Ishikawa (cell line): ENCODE measurements at regions not wholly inside any gene's neighbourhood (a gene's known extent, or its start where the extent isn't known, plus 50 kb on each side); places are given as distances from the start of the nearest gene placed in this dataset.

Experiments
- CEBPB ChIP-seq: IDR thresholded peaks from 2 replicates; pipeline ENCODE4 v1.6.1; 2012
- CREB1 ChIP-seq: IDR thresholded peaks from 2 replicates; pipeline ENCODE4 v1.6.1; 2012; ENCODE audit warnings: low read depth
- EGR1 ChIP-seq: IDR thresholded peaks from 2 replicates; pipeline ENCODE4 v1.6.1; 2012
- EP300 ChIP-seq: IDR thresholded peaks from 2 replicates; pipeline ENCODE4 v1.6.1; 2012; ENCODE audit warnings: borderline replicate concordance
- FOXM1 ChIP-seq: IDR thresholded peaks from 2 replicates; pipeline ENCODE4 v1.6.1; 2012; ENCODE audit warnings: low read depth, borderline replicate concordance
- MAX ChIP-seq: IDR thresholded peaks from 2 replicates; pipeline ENCODE4 v1.6.1; 2012
- NFIC ChIP-seq: IDR thresholded peaks from 2 replicates; pipeline ENCODE4 v1.6.1; 2012
- RAD21 ChIP-seq: IDR thresholded peaks from 2 replicates; pipeline ENCODE4 v1.6.1; 2012; ENCODE audit warnings: low read depth
- TAF1 ChIP-seq: IDR thresholded peaks from 2 replicates; pipeline ENCODE4 v1.6.1; 2012; ENCODE audit warnings: low read depth, mild to moderate bottlenecking
- TCF12 ChIP-seq: IDR thresholded peaks from 2 replicates; pipeline ENCODE4 v1.6.1; 2012; ENCODE audit warnings: low read depth
- TEAD4 ChIP-seq: IDR thresholded peaks from 2 replicates; pipeline ENCODE4 v1.6.1; 2012
- USF1 ChIP-seq: IDR thresholded peaks from 2 replicates; pipeline ENCODE4 v1.6.1; 2012
- YY1 ChIP-seq: IDR thresholded peaks from 2 replicates; pipeline ENCODE4 v1.6.1; 2012; ENCODE audit warnings: low read depth
- ZBTB7A ChIP-seq: IDR thresholded peaks from 2 replicates; pipeline ENCODE4 v1.6.1; 2012; ENCODE audit warnings: low read depth
- TF ChIP-seq, protein P1 (sequence below): IDR thresholded peaks from 2 replicates; pipeline ENCODE4 v1.6.1; 2012; ENCODE audit warnings: low read depth, mild to moderate bottlenecking

GRCh38 chr10:59027975-59028655, 148.3 kb upstream of the PHYHIPL start:
- no peak for TF ChIP-seq EGR1
- TF ChIP-seq CREB1, result no peak

DNA sequence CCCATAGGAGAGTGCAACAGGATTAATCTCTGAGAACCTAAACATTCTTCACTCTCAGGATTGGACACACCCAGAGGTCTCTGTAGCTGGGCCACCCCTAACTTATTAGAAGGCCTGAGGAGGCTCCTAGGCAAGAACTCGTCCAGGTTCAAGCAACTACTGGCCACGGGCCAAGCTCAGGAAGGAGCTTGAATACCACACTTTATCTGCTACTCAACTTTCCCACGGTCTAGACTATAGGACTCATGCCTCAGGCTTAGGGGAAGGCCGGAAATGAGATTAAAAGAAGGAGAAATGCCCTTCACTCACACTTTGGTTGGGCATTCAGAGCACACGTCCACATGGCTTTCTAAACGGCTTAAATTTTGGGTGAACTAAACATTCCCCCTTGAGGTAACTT, 142.8 kb upstream of the PHYHIPL start:
- no peak for TF ChIP-seq TAF1
- TF ChIP-seq ZBTB7A, result no peak
- no peak for TF ChIP-seq FOXM1
- TF ChIP-seq CEBPB, result no peak
- TF ChIP-seq RAD21, result no peak

- TF ChIP-seq YY1, result no peak
Measured at GRCh38 chr10:59036311-59037017, 140.0 kb upstream of the PHYHIPL start.

DNA sequence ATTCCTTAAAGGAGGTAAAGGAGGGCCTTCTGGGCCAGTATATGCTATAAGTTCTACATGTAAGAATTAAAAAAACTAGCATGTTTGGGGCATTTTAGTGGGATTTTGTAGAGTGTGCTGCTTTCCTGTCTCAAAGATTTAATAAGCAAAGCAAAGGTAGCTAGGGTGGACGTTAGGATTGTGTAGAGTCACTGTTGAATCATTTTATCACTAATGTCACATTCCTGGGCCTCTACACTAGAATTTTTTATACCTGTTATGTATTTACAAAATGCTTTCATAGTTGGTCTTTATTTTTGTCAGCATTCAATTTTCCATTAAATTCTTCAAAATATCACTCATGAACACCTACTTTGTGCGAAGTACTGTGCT, 139.4 kb upstream of the PHYHIPL start:
- TF ChIP-seq EP300 (no peak), TEAD4 (no peak), NFIC (no peak), ZBTB7A (no peak), YY1 (no peak), EGR1 (no peak), TAF1 (no peak)
- TF ChIP-seq, protein P1, sequence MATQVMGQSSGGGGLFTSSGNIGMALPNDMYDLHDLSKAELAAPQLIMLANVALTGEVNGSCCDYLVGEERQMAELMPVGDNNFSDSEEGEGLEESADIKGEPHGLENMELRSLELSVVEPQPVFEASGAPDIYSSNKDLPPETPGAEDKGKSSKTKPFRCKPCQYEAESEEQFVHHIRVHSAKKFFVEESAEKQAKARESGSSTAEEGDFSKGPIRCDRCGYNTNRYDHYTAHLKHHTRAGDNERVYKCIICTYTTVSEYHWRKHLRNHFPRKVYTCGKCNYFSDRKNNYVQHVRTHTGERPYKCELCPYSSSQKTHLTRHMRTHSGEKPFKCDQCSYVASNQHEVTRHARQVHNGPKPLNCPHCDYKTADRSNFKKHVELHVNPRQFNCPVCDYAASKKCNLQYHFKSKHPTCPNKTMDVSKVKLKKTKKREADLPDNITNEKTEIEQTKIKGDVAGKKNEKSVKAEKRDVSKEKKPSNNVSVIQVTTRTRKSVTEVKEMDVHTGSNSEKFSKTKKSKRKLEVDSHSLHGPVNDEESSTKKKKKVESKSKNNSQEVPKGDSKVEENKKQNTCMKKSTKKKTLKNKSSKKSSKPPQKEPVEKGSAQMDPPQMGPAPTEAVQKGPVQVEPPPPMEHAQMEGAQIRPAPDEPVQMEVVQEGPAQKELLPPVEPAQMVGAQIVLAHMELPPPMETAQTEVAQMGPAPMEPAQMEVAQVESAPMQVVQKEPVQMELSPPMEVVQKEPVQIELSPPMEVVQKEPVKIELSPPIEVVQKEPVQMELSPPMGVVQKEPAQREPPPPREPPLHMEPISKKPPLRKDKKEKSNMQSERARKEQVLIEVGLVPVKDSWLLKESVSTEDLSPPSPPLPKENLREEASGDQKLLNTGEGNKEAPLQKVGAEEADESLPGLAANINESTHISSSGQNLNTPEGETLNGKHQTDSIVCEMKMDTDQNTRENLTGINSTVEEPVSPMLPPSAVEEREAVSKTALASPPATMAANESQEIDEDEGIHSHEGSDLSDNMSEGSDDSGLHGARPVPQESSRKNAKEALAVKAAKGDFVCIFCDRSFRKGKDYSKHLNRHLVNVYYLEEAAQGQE, result no peak

GRCh38 chr10:59037506-59037905, 138.9 kb upstream of the PHYHIPL start:
- TF ChIP-seq USF1 (no peak), TCF12 (no peak), TEAD4 (no peak), YY1 (no peak), ZBTB7A (no peak)
- TF ChIP-seq, protein P1, result no peak

- TF ChIP-seq USF1 (no peak), CREB1 (no peak), TCF12 (no peak), RAD21 (no peak), FOXM1 (no peak)
Measured at GRCh38 chr10:59047180-59047579, 129.3 kb upstream of the PHYHIPL start.

GRCh38 chr10:59047957-59048618, 128.4 kb upstream of the PHYHIPL start:
- TF ChIP-seq FOXM1 (no peak), CREB1 (no peak), YY1 (no peak), TAF1 (no peak), USF1 (no peak), EGR1 (no peak), EP300 (no peak), CEBPB (no peak), TEAD4 (no peak), MAX (no peak), NFIC (no peak), ZBTB7A (no peak)
